ENCODE measurements at regions not wholly inside any gene's neighbourhood (a gene's known extent, or its start where the extent isn't known, plus 50 kb on each side); places are given as distances from the start of the nearest gene placed in this dataset.

DNA sequence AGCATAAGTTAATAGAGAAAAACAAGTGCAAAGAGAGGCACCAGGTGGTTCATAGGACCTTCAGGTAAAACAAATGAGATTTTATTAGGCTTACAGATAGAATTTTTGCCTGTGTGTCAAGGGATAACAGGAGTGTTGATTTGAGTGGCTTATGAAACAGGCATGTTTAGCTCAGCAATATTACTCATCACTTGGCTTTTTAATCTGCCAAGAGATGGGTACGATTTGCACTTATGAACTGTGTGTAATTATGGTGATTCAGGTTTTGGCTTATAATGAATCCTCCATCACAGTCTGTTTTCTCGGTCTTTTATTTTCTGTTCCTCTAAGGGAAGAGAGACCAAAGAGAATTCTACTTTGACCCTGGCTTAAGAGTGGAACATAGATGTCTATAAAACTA lies 199.3 kb downstream of the DMRTA1 start:
- TF ChIP-seq, protein P1, sequence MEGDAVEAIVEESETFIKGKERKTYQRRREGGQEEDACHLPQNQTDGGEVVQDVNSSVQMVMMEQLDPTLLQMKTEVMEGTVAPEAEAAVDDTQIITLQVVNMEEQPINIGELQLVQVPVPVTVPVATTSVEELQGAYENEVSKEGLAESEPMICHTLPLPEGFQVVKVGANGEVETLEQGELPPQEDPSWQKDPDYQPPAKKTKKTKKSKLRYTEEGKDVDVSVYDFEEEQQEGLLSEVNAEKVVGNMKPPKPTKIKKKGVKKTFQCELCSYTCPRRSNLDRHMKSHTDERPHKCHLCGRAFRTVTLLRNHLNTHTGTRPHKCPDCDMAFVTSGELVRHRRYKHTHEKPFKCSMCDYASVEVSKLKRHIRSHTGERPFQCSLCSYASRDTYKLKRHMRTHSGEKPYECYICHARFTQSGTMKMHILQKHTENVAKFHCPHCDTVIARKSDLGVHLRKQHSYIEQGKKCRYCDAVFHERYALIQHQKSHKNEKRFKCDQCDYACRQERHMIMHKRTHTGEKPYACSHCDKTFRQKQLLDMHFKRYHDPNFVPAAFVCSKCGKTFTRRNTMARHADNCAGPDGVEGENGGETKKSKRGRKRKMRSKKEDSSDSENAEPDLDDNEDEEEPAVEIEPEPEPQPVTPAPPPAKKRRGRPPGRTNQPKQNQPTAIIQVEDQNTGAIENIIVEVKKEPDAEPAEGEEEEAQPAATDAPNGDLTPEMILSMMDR (IDR thresholded peaks at IDR 0.05): no peak
- no peak for TF ChIP-seq EP300 (IDR thresholded peaks at IDR 0.05)
